H1 (cell line): ENCODE measurements at regions not wholly inside any gene's neighbourhood (a gene's known extent, or its start where the extent isn't known, plus 50 kb on each side); places are given as distances from the start of the nearest gene placed in this dataset.

Experiments
- CTCF ChIA-PET: fragments of 300-600 bp; sonication (Branson Sonifier 250); formaldehyde crosslinking; loops from one replicate; lab custom pipeline; 2021; ENCODE audit not compliant: partially characterized antibody; lab: Charles Lee
- POLR2A ChIA-PET: fragments of 300-600 bp; sonication (Branson Sonifier 250); formaldehyde crosslinking; loops from one replicate; lab custom pipeline; 2021; ENCODE audit warnings: inconsistent platforms; ENCODE audit not compliant: partially characterized antibody; lab: Charles Lee
- DNase-seq, 2 experiments: peaks; one replicate each; pipeline versions ENCODE4 v3.0.0 to v3.0.0-alpha.2; 2010 to 2022; ENCODE audit warnings: low spot score in 2 of 2, low read depth in 1 of 2, mixed read lengths in 1 of 2
- FAIRE-seq: peaks from 2 replicates; lab custom pipeline; 2011; peaks lifted over from hg19 to GRCh38; lab: Jason Lieb, UNC
- H2AFZ ChIP-seq: 2 replicates; pipeline ENCODE4 v1.8.1; 2012; ENCODE audit warnings: low read length, inconsistent platforms
- H2AK5ac ChIP-seq: 2 replicates; pipeline ENCODE4 v1.6.1; 2013; ENCODE audit warnings: low read depth, low read length
- H2BK120ac ChIP-seq: replicated peaks from 2 replicates; pipeline ENCODE3; 2013; ENCODE audit warnings: low read depth, low read length, inconsistent platforms
- H2BK12ac ChIP-seq: 2 replicates; pipeline ENCODE4 v1.6.1; 2013; ENCODE audit warnings: low read depth, low read length
- H2BK15ac ChIP-seq: 2 replicates; pipeline ENCODE4 v1.6.1; 2013; ENCODE audit warnings: low read length
- H2BK20ac ChIP-seq: 2 replicates; pipeline ENCODE4 v1.6.1; 2013; ENCODE audit warnings: low read length
- H2BK5ac ChIP-seq: 2 replicates; pipeline ENCODE4 v1.6.1; 2013; ENCODE audit warnings: low read depth, low read length
- H3K14ac ChIP-seq: 2 replicates; pipeline ENCODE4 v1.6.1; 2013; ENCODE audit warnings: inconsistent platforms; ENCODE audit not compliant: insufficient read length
- H3K18ac ChIP-seq: 2 replicates; pipeline ENCODE4 v1.6.1; 2013; ENCODE audit warnings: low read length; ENCODE audit errors: extremely low read depth
- H3K23ac ChIP-seq: 2 replicates; pipeline ENCODE4 v1.6.1; 2013; ENCODE audit warnings: inconsistent platforms; ENCODE audit not compliant: insufficient read length
- H3K23me2 ChIP-seq: 2 replicates; pipeline ENCODE4 v1.6.1; 2013; ENCODE audit warnings: low read depth, low read length
- H3K27ac ChIP-seq: 2 replicates; pipeline ENCODE4 v1.6.1; 2011; ENCODE audit warnings: low read depth, low read length, inconsistent platforms
- H3K27me3 ChIP-seq, 4 experiments: replicated peaks in 1 of 4; 1 replicate in 1 of 4; 2 replicates in 3 of 4; pipeline versions ENCODE4 v1.6.1 to v1.8.1; 2011 to 2013; ENCODE audit warnings: low read length in 3 of 4, mild to moderate bottlenecking in 3 of 4, inconsistent platforms in 2 of 4, mixed read lengths in 2 of 4, moderate library complexity in 1 of 4; ENCODE audit not compliant: control insufficient read depth in 3 of 4, insufficient read depth in 3 of 4; ENCODE audit errors: extremely low read depth in 1 of 4
- H3K36me3 ChIP-seq, 4 experiments: 2 replicates each; pipeline versions ENCODE4 v1.6.1 to v1.8.1; 2011 to 2013; ENCODE audit warnings: mild to moderate bottlenecking in 4 of 4, low read length in 3 of 4, moderate library complexity in 2 of 4, control low read depth in 1 of 4, inconsistent platforms in 1 of 4; ENCODE audit not compliant: insufficient read depth in 4 of 4, control insufficient read depth in 2 of 4
- H3K4ac ChIP-seq: replicated peaks from 2 replicates; pipeline ENCODE3; 2013; ENCODE audit warnings: low read length, low read depth, mixed read lengths, inconsistent platforms; ENCODE audit not compliant: insufficient read length
- H3K4me1 ChIP-seq, 4 experiments: replicated peaks in 1 of 4; 1 replicate in 1 of 4; 2 replicates in 3 of 4; pipeline versions ENCODE4 v1.6.1 to v1.8.1; 2011 to 2013; ENCODE audit warnings: low read length in 3 of 4, inconsistent platforms in 2 of 4, mixed read lengths in 1 of 4; ENCODE audit not compliant: insufficient read depth in 4 of 4, control insufficient read depth in 3 of 4
- H3K4me2 ChIP-seq, 2 experiments: 2 replicates each; pipeline versions ENCODE4 v1.6.1 to v1.8.1; 2011 to 2013; ENCODE audit warnings: low read depth in 2 of 2, low read length in 2 of 2, control low read depth in 1 of 2, inconsistent platforms in 1 of 2, mild to moderate bottlenecking in 1 of 2; ENCODE audit not compliant: insufficient read depth in 1 of 2
- H3K4me3 ChIP-seq, 4 experiments: fragments of 200-600, 300-600 bp in 1 of 4; sonication (generic), shearing (Covaris generic), sonication (Bioruptor Twin) in 1 of 4; 2 replicates each; pipeline versions ENCODE4 v1.5.1 to v1.8.1; 2011 to 2016; ENCODE audit warnings: low read length in 4 of 4, low read depth in 3 of 4, control low read depth in 2 of 4, inconsistent platforms in 2 of 4, mild to moderate bottlenecking in 2 of 4, mixed read lengths in 1 of 4, moderate library complexity in 1 of 4; ENCODE audit not compliant: insufficient read depth in 2 of 4; ENCODE audit errors: extremely low read depth in 1 of 4
- H3K56ac ChIP-seq: replicated peaks from 2 replicates; pipeline ENCODE3; 2013; ENCODE audit warnings: low read depth, mild to moderate bottlenecking, mixed read lengths, low read length, inconsistent platforms; ENCODE audit not compliant: insufficient read length
- H3K79me1 ChIP-seq: 2 replicates; pipeline ENCODE4 v1.6.1; 2013; ENCODE audit warnings: low read depth, low read length, control low read depth
- H3K79me2 ChIP-seq, 2 experiments: 2 replicates each; pipeline versions ENCODE4 v1.6.1 to v1.8.1; 2012 to 2013; ENCODE audit warnings: low read length in 2 of 2, mild to moderate bottlenecking in 2 of 2, inconsistent platforms in 1 of 2; ENCODE audit not compliant: insufficient read depth in 2 of 2, control insufficient read depth in 1 of 2
- H3K9ac ChIP-seq, 4 experiments: replicated peaks in 1 of 4; 1 replicate in 1 of 4; 2 replicates in 3 of 4; pipeline versions ENCODE4 v1.6.1 to v1.8.1; 2011 to 2013; ENCODE audit warnings: low read depth in 3 of 4, low read length in 3 of 4, control low read depth in 2 of 4, mild to moderate bottlenecking in 2 of 4, moderate library complexity in 2 of 4, inconsistent platforms in 1 of 4; ENCODE audit errors: extremely low read depth in 1 of 4
- H3K9me3 ChIP-seq, 2 experiments: 2 replicates each; pipeline versions ENCODE4 v1.6.1 to v1.8.1; 2012 to 2013; ENCODE audit warnings: mild to moderate bottlenecking in 2 of 2, moderate library complexity in 2 of 2, control low read depth in 1 of 2, inconsistent platforms in 1 of 2, low read depth in 1 of 2, low read length in 1 of 2, mixed read lengths in 1 of 2; ENCODE audit not compliant: insufficient read depth in 2 of 2
- H4K20me1 ChIP-seq, 2 experiments: replicated peaks in 1 of 2; 2 replicates each; pipeline versions ENCODE3 to v1.8.1; 2011 to 2013; ENCODE audit warnings: inconsistent platforms in 2 of 2, low read length in 2 of 2, mild to moderate bottlenecking in 1 of 2; ENCODE audit not compliant: insufficient read depth in 2 of 2, control insufficient read depth in 1 of 2
- H4K5ac ChIP-seq: 2 replicates; pipeline ENCODE4 v1.6.1; 2013; ENCODE audit warnings: low read length, low read depth, mixed read lengths, inconsistent platforms; ENCODE audit not compliant: insufficient read length
- H4K8ac ChIP-seq: 2 replicates; pipeline ENCODE4 v1.8.0; 2013; ENCODE audit warnings: mild to moderate bottlenecking, moderate library complexity, low read length, inconsistent platforms; ENCODE audit not compliant: insufficient read depth; ENCODE audit errors: extremely low read depth
- H4K91ac ChIP-seq: replicated peaks from 2 replicates; pipeline ENCODE3; 2013; ENCODE audit warnings: low read length, mixed read lengths, inconsistent platforms; ENCODE audit not compliant: insufficient read length
- BACH1 ChIP-seq: IDR thresholded peaks from 2 replicates; pipeline ENCODE4 v1.6.1; 2012; ENCODE audit warnings: low read length, improper control_type of control experiment
- CBX8 ChIP-seq: fragments of 300-800, 300-1000 bp; sonication (generic); IDR thresholded peaks from 2 replicates; pipeline ENCODE4 v1.7.1; 2016; ENCODE audit warnings: low read depth, low read length, borderline replicate concordance
- CHD1 ChIP-seq: IDR thresholded peaks from 2 replicates; pipeline ENCODE4 v1.6.1; 2012; ENCODE audit warnings: low read depth, low read length, improper control_type of control experiment
- SIRT6 ChIP-seq: IDR thresholded peaks from one replicate; pipeline ENCODE4 v1.7.1; 2012; ENCODE audit warnings: low read length, inconsistent platforms
- SP2 ChIP-seq: IDR thresholded peaks from 2 replicates; pipeline ENCODE4 v1.6.1; 2012; ENCODE audit warnings: mild to moderate bottlenecking, low read length, inconsistent platforms
- TAF1 ChIP-seq: IDR thresholded peaks from 2 replicates; pipeline ENCODE4 v1.6.1; 2011; ENCODE audit warnings: mild to moderate bottlenecking, low read depth, low read length
- USF2 ChIP-seq: IDR thresholded peaks from 2 replicates; pipeline ENCODE4 v1.6.1; 2011; ENCODE audit warnings: low read length, improper control_type of control experiment
- WGBS, 2 experiments: shearing (Covaris generic) in 1 of 2; methylation state at CpG; one replicate each; pipeline versions ENCODE4 v1.1.6 to v1.1.7; 2013 to 2015; ENCODE audit warnings: low lambda C conversion rate in 2 of 2, mixed read lengths in 2 of 2, inconsistent platforms in 1 of 2, low coverage in 1 of 2, missing lambda C conversion rate in 1 of 2; ENCODE audit not compliant: insufficient replicate concordance in 2 of 2, insufficient coverage in 1 of 2, insufficient read length in 1 of 2; ENCODE audit errors: extremely low coverage in 1 of 2, missing lambda C conversion rate in 1 of 2; 5-methylcytosine and 5-hydroxymethylcytosine counted together

- no peak overlapping the region for H2BK15ac ChIP-seq
- no peaks in the 10 kb centered on the region for H3K27me3 ChIP-seq
- H3K79me1 ChIP-seq: no peaks in the 10 kb centered on the region
- no peak overlapping the region for H2BK12ac ChIP-seq
- no peaks in the 10 kb centered on the region for H3K23me2 ChIP-seq
- H2BK120ac ChIP-seq: no peak overlapping the region
- no peaks in the 10 kb centered on the region for H3K79me2 ChIP-seq
- no peak overlapping the region for H3K4me3 ChIP-seq
- no peak overlapping the region for H3K9ac ChIP-seq
- no peak overlapping the region for H3K27ac ChIP-seq
- no peak overlapping the region for H3K4me2 ChIP-seq
- H3K4me1 ChIP-seq: no peaks in the 10 kb centered on the region; a peak in 1 of 7 replicates
- 93% methylated on average over 4 of the region's 4 CpGs; no CpG with 5 or more reads in 1 of the 2 experiments for WGBS, 2 experiments
- H4K91ac ChIP-seq: no peak overlapping the region
- H2BK20ac ChIP-seq: no peak overlapping the region
- no peak overlapping the region for H2AK5ac ChIP-seq
- H4K8ac ChIP-seq: no peak overlapping the region
- POLR2A ChIA-PET: no interaction called here
- no peak for TF ChIP-seq USF2
- TF ChIP-seq SIRT6: no peak
- TF ChIP-seq CBX8: no peak
- no peak for TF ChIP-seq CHD1
- no peak for TF ChIP-seq SP2
- no peak for TF ChIP-seq TAF1
- no peak for TF ChIP-seq BACH1
- TF ChIP-seq, all 59 proteins: peak for 0
- FAIRE-seq (no peak), DNase-seq (no peak)
- Histone ChIP-seq H3K18ac (no peak overlapping the region), H3K36me3 (peaks cover 0 to 32% (median 5%) of the 10 kb centered on the region in 4 experiments; a peak in 5 of 8 replicates), H3K9me3 (no peaks in the 10 kb centered on the region), H2AFZ (no peak overlapping the region), H3K4ac (no peak overlapping the region), H3K56ac (no peak overlapping the region), H4K20me1 (no peaks in the 10 kb centered on the region), H3K14ac (no peak overlapping the region), H4K5ac (no peak overlapping the region), H2BK5ac (no peak overlapping the region), H3K23ac (no peak overlapping the region)
- CTCF ChIA-PET: no interaction called here
Observed at GRCh38 chrX:3820167-3820566, 106.7 kb upstream of the PRKX start.
